ENCODE measurements at regions not wholly inside any gene's neighbourhood (a gene's known extent, or its start where the extent isn't known, plus 50 kb on each side); places are given as distances from the start of the nearest gene placed in this dataset.

DNA sequence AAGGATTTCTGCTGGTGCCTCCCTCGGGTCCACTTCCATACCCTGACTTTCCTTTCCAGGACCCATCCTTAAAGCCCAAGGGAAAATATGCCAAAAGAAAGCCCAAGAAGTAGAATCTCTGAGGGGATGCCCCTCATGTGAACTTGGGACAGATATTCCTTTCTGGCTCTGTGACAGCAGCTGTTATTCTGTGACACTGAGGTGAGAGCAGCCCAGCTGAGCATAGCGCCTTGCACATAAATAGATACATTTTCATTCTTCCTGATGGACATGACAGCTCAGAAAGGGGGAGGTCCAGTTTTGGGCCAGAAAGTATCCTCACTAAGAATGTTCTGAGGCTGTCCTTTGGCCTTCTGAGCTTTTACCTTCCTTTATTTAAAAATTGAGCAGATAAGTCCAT, 353.2 kb downstream of the SAMD5 start:
- Mint-ChIP-seq H3K27ac (no peak overlapping the region), H3K27me3 (no peaks in the 10 kb centered on the region), H3K4me3 (no peak overlapping the region), H3K9me3 (no peaks in the 10 kb centered on the region), H3K4me1 (no peaks in the 10 kb centered on the region)
- ATAC-seq, result no peak
- no peak for DNase-seq

DNA sequence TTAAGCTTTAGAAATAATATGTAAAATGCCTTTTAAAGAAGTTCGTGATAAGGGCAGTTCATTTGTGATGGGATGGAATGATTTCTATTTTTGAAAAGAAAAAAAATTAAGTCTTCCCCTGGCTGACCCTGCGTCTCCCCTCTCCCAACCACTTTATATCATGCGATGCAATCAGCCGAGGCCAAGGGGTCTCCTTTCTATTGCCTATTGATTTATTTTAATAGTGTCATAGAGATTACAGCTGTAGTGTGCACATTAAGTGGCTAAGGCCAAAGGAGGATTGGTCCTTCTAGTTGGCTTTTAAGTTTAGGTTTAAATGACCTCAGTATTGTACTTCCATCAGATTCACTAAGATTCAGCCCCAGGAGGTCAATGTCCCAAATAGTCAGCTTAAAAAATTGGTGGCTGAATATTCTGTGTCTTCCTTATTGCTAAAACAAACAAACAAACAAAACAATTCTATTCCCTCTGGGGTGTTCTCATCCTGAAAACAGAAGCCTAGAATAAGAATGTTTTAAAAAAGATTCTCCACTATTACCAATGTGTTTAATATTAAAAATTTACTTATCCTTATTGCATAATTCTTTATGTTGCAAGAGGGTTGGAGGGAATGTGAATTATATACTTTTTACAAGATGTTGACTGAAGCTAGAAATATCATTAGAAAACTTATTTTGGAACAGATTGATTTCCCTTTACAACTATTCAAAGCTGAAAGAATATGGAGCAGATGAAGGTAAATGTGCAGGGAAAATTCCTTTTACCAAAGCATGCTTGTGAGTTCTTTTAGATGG, 359.1 kb downstream of the SAMD5 start:
- Mint-ChIP-seq H3K27ac (no peak overlapping the region), H3K4me1 (no peaks in the 10 kb centered on the region), H3K4me3 (no peak overlapping the region), H3K9me3 (no peaks in the 10 kb centered on the region), H3K27me3 (no peaks in the 10 kb centered on the region)
- ATAC-seq (no peak), DNase-seq (no peak)

DNA sequence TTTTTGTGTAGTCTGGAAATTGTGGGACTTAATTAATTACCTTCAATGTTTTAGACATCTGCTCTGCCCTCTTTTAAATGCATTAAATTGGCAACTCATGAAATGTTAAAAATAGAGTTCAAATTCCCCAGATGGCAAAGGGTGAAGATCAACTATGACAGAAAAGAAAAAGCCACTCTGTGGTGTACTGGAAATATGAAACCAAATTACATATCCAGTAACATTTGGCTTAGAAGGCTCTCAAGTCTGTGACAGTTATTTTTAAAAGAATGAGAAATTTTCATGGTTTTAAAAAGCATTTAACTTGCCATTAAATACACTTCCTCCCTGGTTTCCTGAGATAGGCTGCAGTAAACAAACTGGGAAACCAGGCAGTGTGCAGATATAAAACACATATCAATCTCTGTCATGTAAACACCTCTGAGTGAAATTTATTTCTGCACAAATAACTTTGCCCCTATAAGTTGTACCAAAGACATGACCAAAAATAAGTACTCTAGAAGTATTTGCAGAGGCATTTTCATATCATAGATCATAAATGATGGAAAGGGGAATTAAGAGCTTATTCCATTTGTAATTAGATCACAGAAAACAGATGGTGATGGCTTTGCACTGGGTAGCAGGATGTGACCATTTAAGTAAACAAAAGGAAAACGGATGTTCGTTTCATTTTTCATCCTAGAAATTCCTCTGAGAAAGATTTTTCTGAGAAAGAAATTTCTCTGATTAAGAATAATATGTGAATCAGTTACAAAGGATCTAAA, 360.1 kb downstream of the SAMD5 start:
- Mint-ChIP-seq H3K4me3 (no peak overlapping the region), H3K27ac (no peak overlapping the region), H3K27me3 (no peaks in the 10 kb centered on the region), H3K4me1 (no peaks in the 10 kb centered on the region), H3K9me3 (no peaks in the 10 kb centered on the region)
- ATAC-seq (no peak), DNase-seq (no peak)

DNA sequence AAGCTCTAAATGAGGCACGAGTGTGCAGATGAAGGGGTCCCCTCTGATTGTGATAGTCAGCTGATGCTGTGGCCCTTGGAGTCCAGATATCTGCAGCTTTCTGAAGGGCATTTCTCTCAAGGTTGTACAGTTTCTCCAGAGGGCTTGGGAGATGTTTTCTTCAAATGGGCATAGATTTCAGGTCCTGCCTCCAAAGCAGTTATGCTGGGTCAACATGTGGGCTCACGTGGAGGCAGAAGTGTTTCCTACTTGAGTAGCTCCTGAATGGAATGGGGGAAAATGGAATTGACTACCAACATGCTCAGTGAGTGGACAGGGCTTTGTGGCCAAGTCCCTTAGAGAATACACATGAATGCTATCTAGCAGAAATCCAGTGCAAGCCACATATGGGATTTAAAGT, 360.7 kb downstream of the SAMD5 start:
- ATAC-seq, result no peak
- H3K9me3 Mint-ChIP-seq, result no peaks in the 10 kb centered on the region
- H3K4me3 Mint-ChIP-seq, result no peak overlapping the region
- H3K27ac Mint-ChIP-seq, result no peak overlapping the region
- no peaks in the 10 kb centered on the region for H3K4me1 Mint-ChIP-seq
- no peak for DNase-seq
- no peaks in the 10 kb centered on the region for H3K27me3 Mint-ChIP-seq

DNA sequence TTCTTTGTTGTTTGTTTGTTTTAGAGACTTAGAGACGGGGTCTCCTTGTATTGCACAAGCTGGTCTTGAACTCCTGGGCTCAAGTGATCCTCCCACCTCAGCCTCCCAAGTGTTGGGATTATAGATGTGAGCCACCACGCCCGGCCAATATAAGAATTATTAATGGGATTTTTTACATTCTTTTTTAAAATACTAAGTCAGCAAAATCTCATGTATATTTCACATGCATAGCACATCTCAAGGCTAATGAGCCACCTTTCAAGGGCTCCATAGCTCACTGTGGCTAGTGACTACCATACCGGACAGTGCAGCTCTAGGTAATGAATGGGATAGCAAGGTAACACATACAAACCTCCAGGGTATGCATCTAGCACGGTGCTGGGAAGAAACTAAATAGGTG, 361.4 kb downstream of the SAMD5 start:
- Mint-ChIP-seq H3K9me3 (no peaks in the 10 kb centered on the region), H3K27me3 (no peaks in the 10 kb centered on the region), H3K4me1 (no peaks in the 10 kb centered on the region), H3K27ac (no peak overlapping the region), H3K4me3 (no peak overlapping the region)
- DNase-seq (no peak), ATAC-seq (no peak)

DNA sequence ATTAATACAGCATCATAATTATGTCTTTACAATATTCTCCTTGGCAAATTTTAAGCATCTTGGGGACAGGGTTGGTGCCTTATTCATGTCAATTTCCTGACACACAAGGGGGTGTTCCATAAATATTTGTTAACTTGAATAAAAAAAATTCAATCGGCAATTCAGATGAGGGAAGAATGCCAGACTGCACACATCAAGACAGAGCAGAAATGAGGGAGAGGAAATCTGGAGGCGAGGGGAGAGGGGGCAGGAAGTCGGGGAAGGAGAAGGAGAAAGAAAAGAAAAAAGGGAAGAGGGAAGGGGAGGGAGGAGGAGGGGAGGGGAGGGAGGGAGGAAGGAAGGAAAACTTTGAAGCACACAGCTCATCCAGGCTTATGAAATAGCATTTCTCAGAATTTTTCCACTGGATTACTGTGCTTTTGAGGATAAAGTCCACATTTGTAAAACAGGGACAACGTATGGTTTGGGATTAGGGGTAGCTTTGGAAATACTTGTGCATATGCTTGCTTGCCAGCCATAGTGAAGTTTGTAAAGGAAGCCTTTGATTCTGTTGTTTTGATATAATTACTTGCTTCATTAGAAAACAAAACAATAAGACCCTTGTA, 362.1 kb downstream of the SAMD5 start:
- no peaks in the 10 kb centered on the region for H3K4me1 Mint-ChIP-seq
- no peak overlapping the region for H3K4me3 Mint-ChIP-seq
- no peak for ATAC-seq
- no peak overlapping the region for H3K27ac Mint-ChIP-seq
- H3K9me3 Mint-ChIP-seq, result no peaks in the 10 kb centered on the region
- no peaks in the 10 kb centered on the region for H3K27me3 Mint-ChIP-seq
- DNase-seq, result no peak

DNA sequence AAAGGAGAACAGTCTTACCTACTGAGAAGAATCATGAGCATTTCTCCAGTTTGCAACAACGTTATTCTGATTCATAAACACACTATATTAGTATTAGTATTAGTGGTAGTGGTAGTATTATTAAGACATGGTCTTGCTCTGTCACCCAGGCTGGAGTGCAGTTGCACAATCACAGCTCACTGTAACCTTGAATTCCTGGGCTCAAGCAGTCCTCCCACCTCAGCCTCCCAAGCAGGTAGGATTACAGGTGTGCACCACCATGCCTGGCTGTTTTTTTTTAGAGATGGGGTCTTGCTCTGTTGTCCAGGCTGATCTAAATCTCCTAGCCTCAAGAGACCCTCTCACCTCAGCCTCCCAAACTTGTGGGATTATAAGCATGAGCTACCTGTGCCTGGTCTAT, 363.5 kb downstream of the SAMD5 start:
- H3K27ac Mint-ChIP-seq, result no peak overlapping the region
- DNase-seq, result no peak
- no peaks in the 10 kb centered on the region for H3K27me3 Mint-ChIP-seq
- H3K4me1 Mint-ChIP-seq, result no peaks in the 10 kb centered on the region
- no peaks in the 10 kb centered on the region for H3K9me3 Mint-ChIP-seq
- no peak overlapping the region for H3K4me3 Mint-ChIP-seq
- no peak for ATAC-seq

DNA sequence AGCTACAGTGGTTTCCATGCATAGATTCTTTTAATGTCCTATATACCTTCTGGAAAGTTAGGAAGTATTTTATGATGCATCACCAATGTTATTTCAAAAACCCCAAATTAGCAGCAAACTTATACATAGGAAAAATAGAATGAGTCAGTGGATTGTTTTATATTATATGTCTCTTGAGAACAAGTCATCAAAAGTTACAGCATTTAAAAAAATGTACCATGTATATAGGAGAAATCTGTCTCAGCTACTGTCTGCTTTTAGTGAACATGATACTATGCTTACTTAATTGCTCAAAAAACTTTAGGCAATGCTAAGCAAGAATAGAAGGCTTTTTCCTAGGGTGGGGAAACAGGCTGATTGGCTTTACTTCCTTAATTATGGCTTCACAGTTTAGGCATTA, 365.3 kb downstream of the SAMD5 start:
- DNase-seq, result no peak
- no peak for ATAC-seq
- Mint-ChIP-seq H3K4me1 (no peaks in the 10 kb centered on the region), H3K27ac (no peak overlapping the region), H3K9me3 (no peaks in the 10 kb centered on the region), H3K4me3 (no peak overlapping the region), H3K27me3 (no peaks in the 10 kb centered on the region)

DNA sequence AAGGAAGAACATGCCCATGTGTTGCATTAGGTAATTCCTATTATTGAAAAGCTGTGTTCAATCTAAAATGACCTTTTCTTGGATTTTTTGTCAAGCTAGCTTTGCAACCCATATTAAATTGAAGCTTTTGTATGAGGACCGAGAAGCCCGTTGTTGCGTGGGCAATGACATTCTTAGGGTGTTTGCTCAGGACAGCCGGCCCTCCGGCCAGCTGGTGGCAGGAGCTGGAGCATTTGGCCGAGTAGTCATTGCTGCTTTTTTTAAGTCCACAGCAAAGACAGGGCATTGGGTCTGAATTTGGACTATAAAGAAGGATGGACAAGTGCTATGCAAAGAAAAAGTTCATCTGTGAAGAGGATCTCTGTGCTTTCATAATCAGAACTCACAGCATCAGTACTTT, 365.8 kb downstream of the SAMD5 start:
- DNase-seq, result no peak
- Mint-ChIP-seq H3K4me1 (no peaks in the 10 kb centered on the region), H3K9me3 (no peaks in the 10 kb centered on the region), H3K27me3 (no peaks in the 10 kb centered on the region), H3K27ac (peak overlapping the region in 1 of 2 donors; percentile 40), H3K4me3 (no peak overlapping the region)
- no peak for ATAC-seq

DNA sequence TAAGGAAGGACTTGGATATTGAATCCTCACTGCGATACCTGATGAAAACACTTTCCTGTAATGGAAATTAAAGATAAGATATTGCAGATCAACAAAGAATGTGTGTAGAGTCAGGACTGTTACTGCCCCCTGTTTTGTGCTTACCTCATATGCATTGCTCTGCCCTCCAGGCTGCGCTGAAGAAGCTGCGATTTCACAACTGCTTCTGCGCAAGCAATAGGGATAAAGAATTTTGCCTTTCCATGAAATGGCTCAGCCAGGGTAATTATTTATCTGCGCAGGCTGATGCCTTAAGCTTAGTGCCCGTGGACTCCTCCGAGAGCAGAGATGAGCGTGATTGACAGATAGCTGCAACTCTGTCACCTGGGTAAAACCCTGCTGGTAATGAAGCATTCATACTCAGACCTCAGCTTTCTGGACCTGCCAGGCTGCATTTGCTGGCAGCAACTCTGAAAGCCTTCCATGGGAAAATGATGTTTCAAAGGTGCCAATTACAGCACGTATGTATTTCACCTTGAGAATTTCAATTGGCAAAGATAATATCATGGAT, 370.6 kb downstream of the SAMD5 start:
- H3K4me1 Mint-ChIP-seq, result no peaks in the 10 kb centered on the region
- no peak overlapping the region for H3K4me3 Mint-ChIP-seq
- ATAC-seq (no peak), DNase-seq (no peak)
- H3K9me3 Mint-ChIP-seq, result no peaks in the 10 kb centered on the region
- no peaks in the 10 kb centered on the region for H3K27me3 Mint-ChIP-seq
- no peak overlapping the region for H3K27ac Mint-ChIP-seq

DNA sequence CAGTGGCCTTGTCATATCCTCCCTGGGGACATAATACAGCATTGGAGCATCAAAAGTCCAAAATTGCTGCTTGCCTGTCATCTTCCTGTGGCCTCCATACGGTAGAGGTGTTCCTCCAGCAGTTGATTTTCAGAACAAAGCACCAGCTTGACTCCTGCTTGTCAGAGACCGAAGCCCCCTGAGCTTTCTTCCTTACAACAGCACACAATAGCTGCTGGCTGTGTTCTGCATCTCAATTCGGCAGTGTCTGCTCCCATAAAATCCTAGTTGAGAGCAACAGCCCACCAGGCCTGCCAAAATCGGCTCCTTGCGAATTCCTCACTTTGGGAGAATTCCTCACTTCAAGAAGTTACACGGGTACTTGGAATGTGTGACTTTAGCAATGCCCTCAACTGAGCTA, 372.9 kb downstream of the SAMD5 start:
- Mint-ChIP-seq H3K4me1 (no peaks in the 10 kb centered on the region), H3K9me3 (no peaks in the 10 kb centered on the region), H3K27me3 (no peaks in the 10 kb centered on the region), H3K27ac (no peak overlapping the region), H3K4me3 (no peak overlapping the region)
- no peak for DNase-seq
- ATAC-seq, result no peak

DNA sequence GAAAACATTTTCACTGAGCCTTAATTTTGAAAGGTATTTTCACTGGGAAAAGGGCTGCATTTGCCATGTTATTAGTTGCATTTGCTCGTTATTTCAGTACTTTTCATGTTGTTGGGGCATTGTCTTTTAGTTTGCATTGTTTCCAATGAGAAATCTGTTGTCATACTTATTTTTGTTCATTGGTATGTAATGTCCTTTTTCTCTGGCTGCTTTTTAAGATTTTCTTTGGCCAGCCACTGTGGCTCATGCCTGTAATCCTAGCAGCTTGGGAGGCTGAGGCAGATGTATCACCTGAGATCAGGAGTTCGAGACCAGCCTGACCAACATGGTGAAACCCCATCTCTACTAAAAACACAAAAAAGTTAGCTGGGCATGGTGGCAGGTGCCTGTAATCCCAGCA, 379.9 kb downstream of the SAMD5 start:
- H3K27me3 Mint-ChIP-seq, result no peaks in the 10 kb centered on the region
- no peak overlapping the region for H3K4me3 Mint-ChIP-seq
- peaks cover 7 to 12% of the 10 kb centered on the region in 2 donors for H3K9me3 Mint-ChIP-seq
- DNase-seq (no peak), ATAC-seq (no peak)
- no peaks in the 10 kb centered on the region for H3K4me1 Mint-ChIP-seq
- H3K27ac Mint-ChIP-seq, result no peak overlapping the region

DNA sequence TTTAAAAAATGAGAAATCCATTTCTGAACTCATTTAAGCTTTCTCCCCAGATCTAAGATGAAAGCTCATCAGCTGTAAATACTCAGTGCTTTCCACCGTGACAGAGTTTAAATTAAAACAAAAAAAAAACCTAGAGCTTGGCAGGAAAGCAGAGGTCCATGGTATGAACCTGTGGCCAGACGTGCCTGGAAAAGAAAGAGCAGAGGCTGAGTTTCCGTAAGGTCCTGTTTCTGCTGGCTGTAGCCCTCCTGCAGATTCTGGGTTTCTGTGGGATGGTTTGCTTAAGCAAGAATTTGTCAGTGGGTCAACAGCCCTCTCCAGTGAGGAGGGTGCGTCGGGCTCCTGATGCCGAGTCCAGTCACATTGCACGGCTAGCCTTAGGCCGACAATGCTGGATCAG, 383.2 kb downstream of the SAMD5 start:
- H3K4me1 Mint-ChIP-seq, result no peaks in the 10 kb centered on the region

DNA sequence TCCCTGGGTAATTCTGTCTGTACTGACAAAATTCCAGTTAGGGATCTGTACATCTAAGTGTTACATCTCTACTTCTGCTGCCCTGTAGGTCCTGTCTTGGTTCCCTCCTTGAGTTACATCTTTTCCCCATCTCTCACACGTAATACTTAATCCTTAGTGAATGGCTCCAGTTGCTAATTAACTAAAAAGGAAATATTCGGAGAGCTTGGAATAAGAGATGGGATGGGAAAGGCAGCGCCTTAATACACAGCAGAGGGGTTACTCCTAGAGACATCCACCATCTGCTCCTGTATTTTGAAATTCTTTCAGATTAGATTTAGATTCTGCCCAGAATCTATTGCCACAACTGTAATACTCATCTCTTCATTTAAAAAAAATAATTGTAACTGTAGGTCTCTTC, 384.0 kb downstream of the SAMD5 start:
- ATAC-seq (no peak), DNase-seq (no peak)
- Mint-ChIP-seq H3K4me3 (no peak overlapping the region), H3K4me1 (no peaks in the 10 kb centered on the region), H3K27ac (no peak overlapping the region), H3K9me3 (peaks cover under 1 to 6% of the 10 kb centered on the region in 2 donors), H3K27me3 (no peaks in the 10 kb centered on the region)

More for the DNA sequence above, 383.2 kb downstream of the SAMD5 start:
- H3K27me3 Mint-ChIP-seq, result no peaks in the 10 kb centered on the region
- H3K9me3 Mint-ChIP-seq, result peaks cover 7 to 12% of the 10 kb centered on the region in 2 donors
- DNase-seq (no peak), ATAC-seq (no peak)
- H3K4me3 Mint-ChIP-seq, result no peak overlapping the region
- no peak overlapping the region for H3K27ac Mint-ChIP-seq

DNA sequence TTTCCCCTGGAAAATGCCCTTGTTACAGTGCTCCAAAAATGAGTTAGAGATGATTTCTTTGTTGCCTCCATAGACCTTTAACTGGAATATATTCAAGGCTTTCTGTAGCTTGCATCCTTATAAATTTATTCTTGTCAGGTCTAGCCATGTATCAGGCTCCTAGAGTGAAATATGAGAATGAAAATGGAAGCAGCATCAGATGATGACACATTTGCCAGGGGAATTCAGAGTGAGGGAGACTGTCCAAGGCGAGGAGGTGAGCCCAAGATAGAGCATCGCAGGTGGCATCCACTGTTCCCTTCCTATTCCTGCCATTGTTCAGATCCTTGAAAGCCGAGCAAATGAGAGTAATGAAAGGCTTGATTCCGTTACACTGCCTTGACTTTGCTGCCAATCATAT, 386.8 kb downstream of the SAMD5 start:
- Mint-ChIP-seq H3K9me3 (no peaks in the 10 kb centered on the region), H3K4me1 (no peaks in the 10 kb centered on the region), H3K4me3 (no peak overlapping the region), H3K27ac (no peak overlapping the region), H3K27me3 (no peaks in the 10 kb centered on the region)
- ATAC-seq (no peak), DNase-seq (no peak)

DNA sequence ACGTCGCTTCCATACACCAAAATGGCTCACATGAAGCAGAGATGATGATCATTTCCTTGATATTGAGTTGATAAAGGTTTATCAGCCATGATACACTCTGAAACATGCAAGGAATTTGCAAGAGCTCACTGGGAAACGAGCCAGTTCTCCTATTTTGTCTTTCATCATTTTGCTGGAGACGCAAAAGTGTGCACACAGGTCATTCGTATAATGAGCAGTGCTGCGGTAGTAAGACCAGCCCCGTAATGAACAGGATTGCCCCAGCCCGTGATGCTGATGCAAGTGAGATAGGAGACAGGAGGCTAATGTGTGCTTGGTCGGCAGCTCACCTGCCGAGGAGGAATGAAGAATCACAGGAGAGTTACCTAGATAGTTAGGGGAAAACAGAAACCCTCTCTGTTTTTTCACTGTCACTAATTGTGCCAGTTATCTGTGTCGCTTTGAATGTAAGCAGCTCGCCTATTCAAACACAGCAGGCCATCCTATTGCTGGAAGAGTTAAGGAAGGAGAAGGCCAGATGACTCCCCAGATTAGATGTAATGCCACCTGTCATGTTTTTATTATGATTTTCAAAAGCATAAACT, 391.8 kb downstream of the SAMD5 start:
- no peak overlapping the region for H3K4me3 Mint-ChIP-seq
- ATAC-seq (no peak), DNase-seq (no peak)
- H3K9me3 Mint-ChIP-seq, result no peaks in the 10 kb centered on the region
- no peaks in the 10 kb centered on the region for H3K27me3 Mint-ChIP-seq
- H3K27ac Mint-ChIP-seq, result no peak overlapping the region
- H3K4me1 Mint-ChIP-seq, result no peaks in the 10 kb centered on the region
